Suprapubic skin (tissue), 4 donors: ENCODE measurements at regions not wholly inside any gene's neighbourhood (a gene's known extent, or its start where the extent isn't known, plus 50 kb on each side); places are given as distances from the start of the nearest gene placed in this dataset.

Source experiments
- DNase-seq, 2 donors: peaks; one replicate each; pipeline ENCODE4 v3.0.0-alpha.2; 2019; ENCODE audit warnings: low spot score in 2 of 2
- H3K27ac ChIP-seq: fragments of 200-600 bp; sonication (generic); one replicate; pipeline ENCODE4 v1.5.1; 2019
- H3K27me3 ChIP-seq: fragments of 200-600 bp; sonication (generic); one replicate; pipeline ENCODE4 v1.5.1; 2019
- H3K36me3 ChIP-seq: fragments of 200-600 bp; sonication (generic); one replicate; pipeline ENCODE4 v1.5.1; 2019
- H3K4me1 ChIP-seq: fragments of 200-600 bp; sonication (generic); one replicate; pipeline ENCODE4 v1.5.1; 2019
- H3K4me3 ChIP-seq: fragments of 200-600 bp; sonication (generic); one replicate; pipeline ENCODE4 v1.5.1; 2019; ENCODE audit warnings: mild to moderate bottlenecking
- H3K9me3 ChIP-seq: fragments of 200-600 bp; sonication (generic); one replicate; pipeline ENCODE4 v1.5.1; 2019
- EP300 ChIP-seq: sonication (generic); formaldehyde crosslinking; IDR thresholded peaks from one replicate; pipeline ENCODE4 v1.6.1; 2017; ENCODE audit warnings: antibody characterized with exemption
- POLR2A ChIP-seq, 2 donors: fragments of 450-650 bp; IDR thresholded peaks; one replicate each; pipeline ENCODE4 v1.6.1; 2017; ENCODE audit warnings: antibody characterized with exemption in 2 of 2, mild to moderate bottlenecking in 2 of 2, moderate library complexity in 2 of 2
- POLR2AphosphoS5 ChIP-seq, 3 donors: sonication (generic); formaldehyde crosslinking; IDR thresholded peaks; one replicate each; pipeline ENCODE4 v1.6.1; 2017; ENCODE audit warnings: antibody characterized with exemption in 3 of 3
- WGBS: methylation state at CpG from one replicate; pipeline ENCODE4 v1.1.5; 2018; 5-methylcytosine and 5-hydroxymethylcytosine counted together
- TF ChIP-seq, protein P1 (sequence below), 2 donors: fragments of 200-600 bp in 1 of 2; fragments of 450-650 bp in 1 of 2; sonication (generic) in 1 of 2; IDR thresholded peaks; one replicate each; pipeline ENCODE4 v1.5.1; 2016 to 2019; ENCODE audit warnings: antibody characterized with exemption in 2 of 2, mild to moderate bottlenecking in 1 of 2, moderate library complexity in 1 of 2

DNA sequence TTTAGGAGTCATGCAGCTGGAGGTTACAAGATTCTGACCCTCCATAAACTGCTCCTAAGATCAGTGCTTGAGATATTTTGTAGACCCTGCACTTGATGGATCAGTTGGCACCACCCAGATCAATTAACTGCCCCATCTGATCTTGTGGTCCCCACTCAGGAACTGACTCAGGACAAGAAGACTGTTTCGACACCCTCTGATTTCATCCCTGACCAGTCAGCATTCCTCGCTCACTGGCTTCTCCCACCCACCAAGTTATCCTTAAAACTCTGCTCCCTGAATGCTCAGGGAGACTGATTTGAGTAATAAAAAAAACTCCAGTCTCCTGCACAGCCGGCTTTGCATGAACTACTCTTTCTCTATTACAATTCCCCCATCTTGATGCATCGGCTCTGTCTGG, 360.2 kb downstream of the GALC start:
- no peaks in the 10 kb centered on the region for H3K27me3 ChIP-seq
- H3K4me3 ChIP-seq: no peak overlapping the region
- no peak overlapping the region for H3K27ac ChIP-seq
- WGBS: 85% methylated on average over 4 of the region's 4 CpGs
- TF ChIP-seq POLR2A (IDR thresholded peaks at IDR 0.05) (no peak), EP300 (no peak), POLR2AphosphoS5 (IDR thresholded peaks at IDR 0.05) (no peak)
- TF ChIP-seq, protein P1, sequence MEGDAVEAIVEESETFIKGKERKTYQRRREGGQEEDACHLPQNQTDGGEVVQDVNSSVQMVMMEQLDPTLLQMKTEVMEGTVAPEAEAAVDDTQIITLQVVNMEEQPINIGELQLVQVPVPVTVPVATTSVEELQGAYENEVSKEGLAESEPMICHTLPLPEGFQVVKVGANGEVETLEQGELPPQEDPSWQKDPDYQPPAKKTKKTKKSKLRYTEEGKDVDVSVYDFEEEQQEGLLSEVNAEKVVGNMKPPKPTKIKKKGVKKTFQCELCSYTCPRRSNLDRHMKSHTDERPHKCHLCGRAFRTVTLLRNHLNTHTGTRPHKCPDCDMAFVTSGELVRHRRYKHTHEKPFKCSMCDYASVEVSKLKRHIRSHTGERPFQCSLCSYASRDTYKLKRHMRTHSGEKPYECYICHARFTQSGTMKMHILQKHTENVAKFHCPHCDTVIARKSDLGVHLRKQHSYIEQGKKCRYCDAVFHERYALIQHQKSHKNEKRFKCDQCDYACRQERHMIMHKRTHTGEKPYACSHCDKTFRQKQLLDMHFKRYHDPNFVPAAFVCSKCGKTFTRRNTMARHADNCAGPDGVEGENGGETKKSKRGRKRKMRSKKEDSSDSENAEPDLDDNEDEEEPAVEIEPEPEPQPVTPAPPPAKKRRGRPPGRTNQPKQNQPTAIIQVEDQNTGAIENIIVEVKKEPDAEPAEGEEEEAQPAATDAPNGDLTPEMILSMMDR (IDR thresholded peaks at IDR 0.05): no peak
- peaks cover 17% of the 10 kb centered on the region for H3K4me1 ChIP-seq
- H3K9me3 ChIP-seq: no peaks in the 10 kb centered on the region
- DNase-seq: no peak
- no peaks in the 10 kb centered on the region for H3K36me3 ChIP-seq

DNA sequence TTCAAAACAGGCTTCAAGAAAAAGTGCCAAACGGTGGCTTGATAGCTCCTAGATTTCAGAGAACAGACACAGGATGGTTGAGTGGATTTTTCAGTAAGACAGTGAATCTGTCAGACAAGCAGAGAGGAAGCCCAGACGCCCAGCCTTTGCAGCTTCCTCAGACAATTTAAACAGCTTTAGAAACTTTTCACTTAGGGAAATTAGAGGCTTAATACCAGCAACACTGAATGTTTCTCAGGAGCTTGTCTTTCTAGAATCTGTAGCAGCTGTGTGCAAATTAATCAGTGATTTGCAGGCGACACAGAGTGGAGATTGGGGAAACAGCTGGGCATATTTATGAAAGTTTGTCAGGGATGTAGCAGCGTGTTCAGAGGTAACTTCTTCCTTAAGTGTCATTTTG, 362.1 kb downstream of the GALC start:
- Histone ChIP-seq H3K27me3 (no peaks in the 10 kb centered on the region), H3K9me3 (no peaks in the 10 kb centered on the region), H3K4me3 (no peak overlapping the region), H3K36me3 (no peaks in the 10 kb centered on the region), H3K27ac (no peak overlapping the region), H3K4me1 (peaks cover 26% of the 10 kb centered on the region)
- no peak for DNase-seq
- TF ChIP-seq POLR2AphosphoS5 (IDR thresholded peaks at IDR 0.05): no peak
- no peak for TF ChIP-seq EP300
- TF ChIP-seq, protein P1 (IDR thresholded peaks at IDR 0.05): no peak
- TF ChIP-seq POLR2A (IDR thresholded peaks at IDR 0.05): no peak
- 20% methylated on average over 4 of the region's 4 CpGs for WGBS

DNA sequence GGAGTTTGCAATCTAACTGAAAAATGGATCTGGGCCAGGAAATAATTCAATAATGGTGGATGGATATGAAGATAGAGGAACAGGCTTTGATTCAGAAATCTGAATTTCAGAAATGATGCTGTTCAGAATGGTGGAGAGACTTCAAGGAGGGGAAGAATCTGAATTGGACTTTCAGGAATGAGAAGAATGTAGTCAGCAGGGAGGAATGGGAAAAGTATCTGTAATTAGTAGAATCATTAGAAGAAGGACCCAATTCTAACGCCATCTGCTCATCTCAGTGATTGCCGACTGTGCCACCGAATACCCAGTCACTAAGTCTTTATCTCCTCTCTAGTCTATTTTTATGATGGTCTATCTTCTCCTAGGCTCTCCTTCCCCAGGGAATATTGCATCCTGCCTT, 363.2 kb downstream of the GALC start:
- H3K36me3 ChIP-seq: no peaks in the 10 kb centered on the region

DNA sequence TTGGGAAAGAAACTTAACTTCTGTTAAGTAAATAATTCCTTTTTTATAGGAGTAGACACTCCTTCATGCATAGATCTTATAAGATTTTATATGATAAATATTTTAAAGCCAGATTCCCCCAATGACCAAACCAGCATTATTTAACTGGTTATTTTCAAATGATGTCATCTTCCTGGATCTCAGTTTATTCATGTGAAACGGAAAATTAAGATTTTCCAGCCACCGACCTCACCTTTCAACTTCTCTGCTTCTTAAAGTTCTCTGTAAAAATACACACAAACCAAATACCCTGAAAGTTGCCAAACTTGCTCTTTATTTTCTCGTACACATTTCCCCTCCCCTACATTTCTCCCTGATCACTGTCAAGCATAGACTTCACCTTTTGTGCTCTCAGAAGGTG, 364.2 kb downstream of the GALC start:
- no peak overlapping the region for H3K27ac ChIP-seq
- no peaks in the 10 kb centered on the region for H3K9me3 ChIP-seq
- no peak for DNase-seq
- 54% methylated on average over 3 of the region's 3 CpGs for WGBS
- no peaks in the 10 kb centered on the region for H3K27me3 ChIP-seq
- H3K4me3 ChIP-seq: no peak overlapping the region
- peaks cover 26% of the 10 kb centered on the region for H3K4me1 ChIP-seq
- H3K36me3 ChIP-seq: no peaks in the 10 kb centered on the region
- TF ChIP-seq, protein P1 (IDR thresholded peaks at IDR 0.05): no peak
- TF ChIP-seq POLR2A (IDR thresholded peaks at IDR 0.05) (no peak), POLR2AphosphoS5 (IDR thresholded peaks at IDR 0.05) (no peak), EP300 (no peak)

More for the DNA sequence above, 363.2 kb downstream of the GALC start:
- no peaks in the 10 kb centered on the region for H3K27me3 ChIP-seq
- H3K9me3 ChIP-seq: no peaks in the 10 kb centered on the region
- H3K27ac ChIP-seq: no peak overlapping the region
- 61% methylated on average over 3 of the region's 3 CpGs for WGBS
- peaks cover 26% of the 10 kb centered on the region for H3K4me1 ChIP-seq
- TF ChIP-seq EP300 (no peak), POLR2AphosphoS5 (IDR thresholded peaks at IDR 0.05) (no peak), POLR2A (IDR thresholded peaks at IDR 0.05) (no peak)
- TF ChIP-seq, protein P1 (IDR thresholded peaks at IDR 0.05): no peak
- DNase-seq: no peak
- no peak overlapping the region for H3K4me3 ChIP-seq

DNA sequence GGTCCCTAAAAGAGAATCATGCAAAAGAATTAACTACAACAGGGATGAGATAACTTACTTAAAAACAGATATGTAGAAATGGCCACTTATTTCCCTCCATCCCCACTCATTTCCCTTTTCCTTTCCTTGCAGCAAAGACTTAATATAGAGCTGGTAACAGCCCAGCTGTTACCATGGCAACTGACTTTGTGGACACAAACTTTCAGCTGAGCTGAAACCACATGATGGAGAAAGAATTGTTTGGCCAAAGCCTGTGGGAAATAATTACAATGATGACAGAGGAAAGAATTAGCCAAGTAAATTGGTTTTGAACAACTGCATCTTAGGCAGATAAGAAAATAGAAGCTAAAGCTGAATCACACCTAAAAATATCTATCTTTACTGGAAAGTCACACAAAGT, 364.9 kb downstream of the GALC start:
- no peaks in the 10 kb centered on the region for H3K36me3 ChIP-seq
- no peak for TF ChIP-seq POLR2AphosphoS5 (IDR thresholded peaks at IDR 0.05)
- no peak overlapping the region for H3K27ac ChIP-seq
- no peak overlapping the region for H3K4me3 ChIP-seq
- no peak for DNase-seq
- no peaks in the 10 kb centered on the region for H3K27me3 ChIP-seq
- peaks cover 26% of the 10 kb centered on the region for H3K4me1 ChIP-seq
- no peaks in the 10 kb centered on the region for H3K9me3 ChIP-seq

DNA sequence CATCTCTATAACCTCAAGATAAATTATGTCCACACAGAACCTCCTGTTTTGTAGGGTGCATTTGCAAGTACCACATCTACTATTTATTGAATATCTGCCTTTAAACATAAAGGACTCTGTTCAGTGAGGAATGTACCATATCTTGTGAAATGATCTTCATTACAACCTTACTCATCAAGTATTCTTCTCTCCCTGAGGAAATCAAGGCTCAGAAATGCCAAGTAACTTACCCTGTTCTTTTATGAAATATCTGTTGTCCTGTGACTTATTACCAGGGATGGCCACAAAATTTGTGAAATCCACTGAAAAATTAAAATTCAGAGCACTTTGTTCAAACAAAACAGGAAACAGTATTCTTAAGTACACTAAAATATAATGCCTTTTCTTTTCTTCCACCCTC, 366.7 kb downstream of the GALC start:
- no peak overlapping the region for H3K27ac ChIP-seq
- H3K27me3 ChIP-seq: no peaks in the 10 kb centered on the region

More for the DNA sequence above, 366.7 kb downstream of the GALC start:
- Histone ChIP-seq H3K4me3 (no peak overlapping the region), H3K4me1 (peaks cover 26% of the 10 kb centered on the region), H3K36me3 (no peaks in the 10 kb centered on the region), H3K9me3 (peaks cover 4% of the 10 kb centered on the region)
- no peak for DNase-seq
- no peak for TF ChIP-seq POLR2AphosphoS5 (IDR thresholded peaks at IDR 0.05)
- TF ChIP-seq EP300: no peak
- TF ChIP-seq, protein P1 (IDR thresholded peaks at IDR 0.05): no peak
- TF ChIP-seq POLR2A (IDR thresholded peaks at IDR 0.05): no peak
